Type B pancreatic cell (in vitro differentiated cells): ENCODE measurements at regions not wholly inside any gene's neighbourhood (a gene's known extent, or its start where the extent isn't known, plus 50 kb on each side); places are given as distances from the start of the nearest gene placed in this dataset.

Experiments used
- DNase-seq: peaks from one replicate; pipeline ENCODE4 v3.0.0; 2021; ENCODE audit warnings: mixed read lengths; ENCODE audit not compliant: unreplicated experiment; ENCODE audit errors: extremely low spot score
- H3K27ac Mint-ChIP-seq: 2 replicates; pipeline ENCODE4 v1.8.0; 2021; ENCODE audit warnings: mild to moderate bottlenecking, mixed read lengths
- H3K27me3 Mint-ChIP-seq: 2 replicates; pipeline ENCODE4 v1.8.0; 2021; ENCODE audit warnings: mixed read lengths
- H3K36me3 Mint-ChIP-seq: 2 replicates; pipeline ENCODE4 v1.8.0; 2021; ENCODE audit warnings: mixed read lengths
- H3K4me1 Mint-ChIP-seq: one replicate; pipeline ENCODE4 v1.8.0; 2021; ENCODE audit warnings: mixed read lengths; ENCODE audit not compliant: unreplicated experiment
- H3K4me3 Mint-ChIP-seq: 2 replicates; pipeline ENCODE4 v1.8.0; 2021; ENCODE audit warnings: mild to moderate bottlenecking, mixed read lengths
- H3K9me3 Mint-ChIP-seq: 2 replicates; pipeline ENCODE4 v1.8.0; 2021; ENCODE audit warnings: mixed read lengths
- TF ChIP-seq, protein P1 (sequence below): fragments of 200-600 bp; sonication (generic); conservative IDR thresholded peaks from 2 replicates; pipeline ENCODE4 v1.5.0; 2021; ENCODE audit warnings: antibody characterized with exemption, mild to moderate bottlenecking

DNA sequence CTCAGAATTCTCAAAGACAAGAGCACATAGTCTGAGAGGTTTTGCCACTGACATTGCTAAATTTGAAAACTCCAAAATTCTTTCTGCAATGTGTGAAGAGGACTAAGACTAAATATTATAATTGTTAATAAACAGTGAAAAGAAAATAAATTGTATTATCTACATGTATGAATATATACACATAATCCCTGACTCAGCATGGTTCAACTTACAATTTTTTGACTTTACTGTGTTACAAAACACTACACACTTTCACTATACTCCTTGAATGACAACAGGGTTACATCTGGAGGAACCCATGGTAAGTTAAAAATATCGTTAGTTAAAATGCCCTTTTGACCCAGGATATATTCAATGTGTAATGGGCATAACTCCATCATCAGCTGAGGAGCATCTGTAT, 2017.2 kb upstream of the TENM3 start:
- Mint-ChIP-seq H3K36me3 (no peaks in the 10 kb centered on the region), H3K4me3 (no peak overlapping the region), H3K9me3 (peaks cover 3% of the 10 kb centered on the region), H3K4me1 (no peaks in the 10 kb centered on the region), H3K27me3 (no peaks in the 10 kb centered on the region), H3K27ac (no peak overlapping the region)
- DNase-seq: no peak
- TF ChIP-seq, protein P1, sequence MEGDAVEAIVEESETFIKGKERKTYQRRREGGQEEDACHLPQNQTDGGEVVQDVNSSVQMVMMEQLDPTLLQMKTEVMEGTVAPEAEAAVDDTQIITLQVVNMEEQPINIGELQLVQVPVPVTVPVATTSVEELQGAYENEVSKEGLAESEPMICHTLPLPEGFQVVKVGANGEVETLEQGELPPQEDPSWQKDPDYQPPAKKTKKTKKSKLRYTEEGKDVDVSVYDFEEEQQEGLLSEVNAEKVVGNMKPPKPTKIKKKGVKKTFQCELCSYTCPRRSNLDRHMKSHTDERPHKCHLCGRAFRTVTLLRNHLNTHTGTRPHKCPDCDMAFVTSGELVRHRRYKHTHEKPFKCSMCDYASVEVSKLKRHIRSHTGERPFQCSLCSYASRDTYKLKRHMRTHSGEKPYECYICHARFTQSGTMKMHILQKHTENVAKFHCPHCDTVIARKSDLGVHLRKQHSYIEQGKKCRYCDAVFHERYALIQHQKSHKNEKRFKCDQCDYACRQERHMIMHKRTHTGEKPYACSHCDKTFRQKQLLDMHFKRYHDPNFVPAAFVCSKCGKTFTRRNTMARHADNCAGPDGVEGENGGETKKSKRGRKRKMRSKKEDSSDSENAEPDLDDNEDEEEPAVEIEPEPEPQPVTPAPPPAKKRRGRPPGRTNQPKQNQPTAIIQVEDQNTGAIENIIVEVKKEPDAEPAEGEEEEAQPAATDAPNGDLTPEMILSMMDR: no peak

DNA sequence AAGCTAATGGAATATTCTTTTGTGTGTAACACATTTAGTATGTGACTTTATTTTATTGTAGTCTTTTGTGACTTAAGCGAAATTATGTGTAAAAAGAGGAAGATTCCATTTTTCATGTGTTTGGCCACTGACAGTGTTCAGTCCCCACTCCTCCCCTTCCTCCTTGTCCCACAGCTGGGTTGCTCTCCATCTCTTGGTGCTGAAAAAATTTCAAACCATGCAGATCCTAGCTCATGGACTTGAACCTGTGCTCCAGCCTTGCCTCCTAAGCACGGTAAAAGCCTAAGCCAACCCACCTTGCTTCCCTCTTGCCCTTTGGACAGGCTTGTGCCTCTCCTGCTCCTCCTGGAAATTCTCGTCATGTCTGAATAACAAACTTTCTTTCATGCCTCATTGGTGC, 2008.5 kb upstream of the TENM3 start:
- TF ChIP-seq, protein P1: no peak
- Mint-ChIP-seq H3K27ac (no peak overlapping the region), H3K4me3 (no peak overlapping the region)

DNA sequence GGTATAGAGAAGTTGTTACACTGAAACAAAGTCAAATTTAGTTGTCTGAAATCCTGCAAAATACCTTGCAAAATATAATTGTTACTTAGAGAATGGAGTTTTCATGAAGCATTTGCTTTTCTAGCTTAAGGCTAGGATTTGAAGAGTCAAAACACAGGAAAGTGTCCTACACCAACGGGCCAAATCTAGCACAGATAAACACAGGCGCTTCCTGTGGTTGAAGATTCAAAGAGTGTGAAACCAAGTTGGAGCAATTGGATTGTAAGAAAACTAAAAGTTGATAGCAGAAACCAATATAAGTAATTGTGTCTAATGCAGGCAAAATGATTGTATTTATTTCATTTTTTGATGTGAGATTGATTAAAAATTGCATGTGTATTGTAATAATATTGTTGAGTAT, 2002.5 kb upstream of the TENM3 start:
- Mint-ChIP-seq H3K9me3 (peaks cover 1% of the 10 kb centered on the region), H3K27ac (no peak overlapping the region), H3K27me3 (no peaks in the 10 kb centered on the region), H3K4me1 (no peaks in the 10 kb centered on the region), H3K4me3 (no peak overlapping the region), H3K36me3 (peaks cover 1% of the 10 kb centered on the region)
- DNase-seq: no peak
- TF ChIP-seq, protein P1: no peak

More for the DNA sequence above, 2008.5 kb upstream of the TENM3 start:
- Mint-ChIP-seq H3K9me3 (no peaks in the 10 kb centered on the region), H3K27me3 (no peaks in the 10 kb centered on the region), H3K36me3 (no peaks in the 10 kb centered on the region), H3K4me1 (no peaks in the 10 kb centered on the region)
- no peak for DNase-seq

DNA sequence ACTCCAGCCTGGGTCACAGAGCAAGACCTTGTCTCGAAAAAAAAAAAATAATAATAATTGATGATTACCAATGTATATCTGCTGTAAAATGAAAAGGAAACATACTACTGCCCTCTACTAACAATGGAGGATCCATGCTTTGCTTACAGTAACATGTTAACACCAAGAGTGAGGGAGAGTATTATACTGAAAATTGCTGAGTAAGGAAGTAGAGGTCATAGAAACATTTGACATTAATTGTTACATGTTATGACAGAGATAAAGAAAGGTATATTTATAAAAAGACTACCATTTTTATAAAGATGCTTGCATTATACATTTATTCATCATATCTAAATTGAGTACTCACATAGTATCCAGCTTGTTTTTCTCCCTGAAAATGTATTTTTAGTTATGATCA, 1989.8 kb upstream of the TENM3 start:
- DNase-seq: no peak
- no peak overlapping the region for H3K4me3 Mint-ChIP-seq
- no peaks in the 10 kb centered on the region for H3K4me1 Mint-ChIP-seq
- H3K27ac Mint-ChIP-seq: no peak overlapping the region
- no peaks in the 10 kb centered on the region for H3K36me3 Mint-ChIP-seq
- H3K27me3 Mint-ChIP-seq: no peaks in the 10 kb centered on the region
- no peaks in the 10 kb centered on the region for H3K9me3 Mint-ChIP-seq
- TF ChIP-seq, protein P1: no peak

DNA sequence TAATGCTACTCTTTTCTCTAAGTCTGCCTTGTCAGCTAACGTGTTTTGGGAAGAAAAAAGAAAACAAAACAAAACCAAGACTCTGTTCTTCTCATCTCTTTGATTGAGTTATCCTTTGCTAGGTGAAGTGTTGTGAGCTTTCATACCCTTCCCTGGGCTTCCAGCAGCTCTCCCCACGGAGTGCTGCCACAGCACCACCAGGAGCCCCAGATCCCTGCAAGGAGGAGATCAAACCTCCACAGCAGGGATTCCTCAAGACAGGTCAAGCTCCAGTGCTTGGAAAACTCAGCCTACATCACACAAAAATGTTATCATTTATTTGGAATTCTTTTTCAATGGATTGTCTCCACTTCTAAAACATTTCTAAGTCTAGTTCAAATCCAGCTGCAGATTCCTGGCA, 1981.9 kb upstream of the TENM3 start:
- DNase-seq: no peak
- no peaks in the 10 kb centered on the region for H3K4me1 Mint-ChIP-seq
- H3K27ac Mint-ChIP-seq: no peak overlapping the region
- no peaks in the 10 kb centered on the region for H3K27me3 Mint-ChIP-seq
- H3K9me3 Mint-ChIP-seq: no peaks in the 10 kb centered on the region
- H3K36me3 Mint-ChIP-seq: no peaks in the 10 kb centered on the region
- no peak overlapping the region for H3K4me3 Mint-ChIP-seq
- TF ChIP-seq, protein P1: no peak

DNA sequence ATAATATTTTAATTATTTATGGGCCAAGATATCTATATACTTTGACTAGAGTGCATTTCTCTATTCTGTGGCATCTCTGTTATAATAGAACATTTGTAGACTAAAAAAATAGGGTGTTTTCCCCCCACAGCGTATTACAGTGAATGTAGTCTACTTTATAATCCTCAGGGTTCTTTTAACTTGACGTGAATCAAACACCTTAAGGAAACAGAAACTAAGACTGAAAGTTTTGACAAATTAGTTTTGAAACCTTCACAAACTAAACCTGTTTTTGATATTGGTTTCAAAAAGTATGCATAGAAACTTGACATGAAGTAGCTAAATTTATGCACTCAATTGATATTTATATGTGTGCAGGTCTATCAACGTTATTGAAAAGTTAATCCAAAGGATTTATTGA, 1963.1 kb upstream of the TENM3 start:
- no peak for DNase-seq
- no peaks in the 10 kb centered on the region for H3K36me3 Mint-ChIP-seq
- H3K27me3 Mint-ChIP-seq: no peaks in the 10 kb centered on the region
- no peak overlapping the region for H3K4me3 Mint-ChIP-seq
- no peaks in the 10 kb centered on the region for H3K9me3 Mint-ChIP-seq
- TF ChIP-seq, protein P1: no peak
- no peak overlapping the region for H3K27ac Mint-ChIP-seq
- peaks cover 5% of the 10 kb centered on the region for H3K4me1 Mint-ChIP-seq
